ENCODE measurements at regions not wholly inside any gene's neighbourhood (a gene's known extent, or its start where the extent isn't known, plus 50 kb on each side); places are given as distances from the start of the nearest gene placed in this dataset.

DNA sequence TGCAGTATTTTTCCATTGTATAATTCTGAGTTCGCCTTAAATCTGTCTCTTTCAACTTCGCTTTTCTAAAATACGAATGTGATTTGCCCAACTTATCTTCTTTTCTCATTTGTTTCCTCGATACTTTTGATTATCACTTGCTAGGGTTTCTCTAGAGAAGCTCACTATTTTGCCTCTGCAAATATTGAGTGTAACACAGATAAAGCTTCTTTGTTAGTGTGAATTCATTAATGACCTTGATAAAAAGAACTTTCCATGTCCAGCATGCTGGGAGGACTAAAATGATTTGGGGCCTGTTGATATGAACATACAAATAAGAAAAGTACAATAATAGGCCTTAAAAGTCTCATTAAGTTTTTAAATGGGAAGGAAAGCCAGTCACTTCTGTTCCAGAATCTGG lies 303.3 kb downstream of the MAP2K6 start:
- Histone ChIP-seq H3K9me2 (replicated peaks; ENCODE audit: insufficient read depth, low read length) (no peaks in the 10 kb centered on the region), H3K4me3 (ENCODE audit: insufficient read depth, low read length, poor library complexity, severe bottlenecking) (no peak overlapping the region), H3K27ac (ENCODE audit: low read depth, low read length) (no peak overlapping the region), H4K20me1 (ENCODE audit: low read depth, low read length) (no peaks in the 10 kb centered on the region), H3K27me3 (ENCODE audit: low read length) (no peaks in the 10 kb centered on the region), H3K9me3 (ENCODE audit: insufficient read depth, low read length) (no peaks in the 10 kb centered on the region), H3K36me3 (ENCODE audit: low read length) (no peaks in the 10 kb centered on the region), H3K4me2 (ENCODE audit: low read depth, low read length, poor library complexity, severe bottlenecking) (no peak overlapping the region), H3F3A (ENCODE audit: insufficient read depth) (no peaks in the 10 kb centered on the region), H3K79me2 (ENCODE audit: insufficient read depth, low read length) (no peaks in the 10 kb centered on the region), H2AFZ (ENCODE audit: low read depth, low read length, severe bottlenecking) (no peak overlapping the region), H3K9ac (ENCODE audit: low read length) (no peak overlapping the region)
- no peak for TF ChIP-seq EZH2phosphoT487 (conservative IDR thresholded peaks at IDR 0.05; ENCODE audit: low read length)
- TF ChIP-seq, protein P1, sequence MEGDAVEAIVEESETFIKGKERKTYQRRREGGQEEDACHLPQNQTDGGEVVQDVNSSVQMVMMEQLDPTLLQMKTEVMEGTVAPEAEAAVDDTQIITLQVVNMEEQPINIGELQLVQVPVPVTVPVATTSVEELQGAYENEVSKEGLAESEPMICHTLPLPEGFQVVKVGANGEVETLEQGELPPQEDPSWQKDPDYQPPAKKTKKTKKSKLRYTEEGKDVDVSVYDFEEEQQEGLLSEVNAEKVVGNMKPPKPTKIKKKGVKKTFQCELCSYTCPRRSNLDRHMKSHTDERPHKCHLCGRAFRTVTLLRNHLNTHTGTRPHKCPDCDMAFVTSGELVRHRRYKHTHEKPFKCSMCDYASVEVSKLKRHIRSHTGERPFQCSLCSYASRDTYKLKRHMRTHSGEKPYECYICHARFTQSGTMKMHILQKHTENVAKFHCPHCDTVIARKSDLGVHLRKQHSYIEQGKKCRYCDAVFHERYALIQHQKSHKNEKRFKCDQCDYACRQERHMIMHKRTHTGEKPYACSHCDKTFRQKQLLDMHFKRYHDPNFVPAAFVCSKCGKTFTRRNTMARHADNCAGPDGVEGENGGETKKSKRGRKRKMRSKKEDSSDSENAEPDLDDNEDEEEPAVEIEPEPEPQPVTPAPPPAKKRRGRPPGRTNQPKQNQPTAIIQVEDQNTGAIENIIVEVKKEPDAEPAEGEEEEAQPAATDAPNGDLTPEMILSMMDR (IDR thresholded peaks at IDR 0.05; ENCODE audit: insufficient read depth, low read length, poor library complexity, severe bottlenecking), result no peak

DNA sequence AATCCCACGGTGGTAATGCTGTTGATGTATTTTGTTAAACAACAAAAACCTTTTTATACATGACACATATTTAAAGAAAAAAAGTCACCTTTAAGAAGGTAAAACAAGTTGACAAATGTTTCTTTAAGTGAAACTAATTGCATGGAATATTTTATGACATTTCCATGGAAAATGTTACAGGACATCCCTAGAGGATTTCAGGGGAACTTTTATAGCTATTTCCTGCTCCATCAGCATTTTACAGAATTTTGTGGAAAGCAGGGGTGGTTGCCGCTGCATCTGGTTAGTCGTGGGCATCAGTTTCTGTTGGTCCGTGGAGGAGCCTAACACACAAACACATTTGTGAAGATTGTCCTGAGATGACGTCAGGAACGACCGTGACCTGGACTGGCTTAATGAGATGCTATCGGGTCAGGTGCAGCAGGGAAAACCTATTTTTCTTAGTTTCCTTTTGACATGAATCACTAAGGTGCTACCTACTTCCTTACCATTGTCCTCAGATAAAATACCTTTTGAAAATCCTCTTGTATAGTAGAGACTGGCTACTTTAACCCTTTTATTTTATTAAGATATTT lies 305.1 kb downstream of the MAP2K6 start:
- H3K9me3 ChIP-seq (ENCODE audit: insufficient read depth, low read length), result no peaks in the 10 kb centered on the region
- H3K4me2 ChIP-seq (ENCODE audit: low read depth, low read length, poor library complexity, severe bottlenecking), result no peak overlapping the region
- no peaks in the 10 kb centered on the region for H3K9me2 ChIP-seq (replicated peaks; ENCODE audit: insufficient read depth, low read length)
- H3K79me2 ChIP-seq (ENCODE audit: insufficient read depth, low read length), result no peaks in the 10 kb centered on the region
- no peaks in the 10 kb centered on the region for H3K27me3 ChIP-seq (ENCODE audit: low read length)
- no peaks in the 10 kb centered on the region for H3F3A ChIP-seq (ENCODE audit: insufficient read depth)
- H2AFZ ChIP-seq (ENCODE audit: low read depth, low read length, severe bottlenecking), result no peak overlapping the region
- H3K9ac ChIP-seq (ENCODE audit: low read length), result no peak overlapping the region
- no peak overlapping the region for H3K4me3 ChIP-seq (ENCODE audit: insufficient read depth, low read length, poor library complexity, severe bottlenecking)
- TF ChIP-seq EZH2phosphoT487 (conservative IDR thresholded peaks at IDR 0.05; ENCODE audit: low read length), result no peak
- TF ChIP-seq, protein P1 (IDR thresholded peaks at IDR 0.05; ENCODE audit: insufficient read depth, low read length, poor library complexity, severe bottlenecking), result no peak
- no peak overlapping the region for H3K27ac ChIP-seq (ENCODE audit: low read depth, low read length)
- H4K20me1 ChIP-seq (ENCODE audit: low read depth, low read length), result no peaks in the 10 kb centered on the region
- no peaks in the 10 kb centered on the region for H3K36me3 ChIP-seq (ENCODE audit: low read length)

DNA sequence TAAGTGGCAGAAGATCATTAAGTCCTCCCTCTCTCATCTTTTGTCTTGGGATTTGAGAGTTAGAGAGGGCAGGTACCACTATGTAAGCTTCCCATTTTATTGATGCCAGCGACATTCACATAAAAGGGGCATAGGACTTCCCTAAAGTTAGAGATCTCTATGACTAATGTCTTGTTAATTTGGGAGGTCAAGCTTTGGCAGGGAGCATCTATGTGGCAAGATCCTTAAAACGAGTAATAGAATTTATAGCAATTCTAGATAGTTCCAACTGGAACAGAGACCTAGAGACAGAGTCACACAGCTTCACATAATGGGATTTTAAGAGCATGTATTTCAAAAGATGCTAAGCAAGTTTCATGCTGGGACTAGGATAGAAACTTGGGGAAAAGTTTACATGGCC lies 308.0 kb downstream of the MAP2K6 start:
- Histone ChIP-seq H3K27me3 (ENCODE audit: low read length) (no peaks in the 10 kb centered on the region), H4K20me1 (ENCODE audit: low read depth, low read length) (no peaks in the 10 kb centered on the region), H3K79me2 (ENCODE audit: insufficient read depth, low read length) (no peaks in the 10 kb centered on the region), H3K9me3 (ENCODE audit: insufficient read depth, low read length) (no peaks in the 10 kb centered on the region), H3K9ac (ENCODE audit: low read length) (no peak overlapping the region), H2AFZ (ENCODE audit: low read depth, low read length, severe bottlenecking) (no peak overlapping the region), H3K9me2 (replicated peaks; ENCODE audit: insufficient read depth, low read length) (no peaks in the 10 kb centered on the region), H3F3A (ENCODE audit: insufficient read depth) (no peaks in the 10 kb centered on the region), H3K4me2 (ENCODE audit: low read depth, low read length, poor library complexity, severe bottlenecking) (no peak overlapping the region), H3K27ac (ENCODE audit: low read depth, low read length) (no peak overlapping the region), H3K36me3 (ENCODE audit: low read length) (no peaks in the 10 kb centered on the region), H3K4me3 (ENCODE audit: insufficient read depth, low read length, poor library complexity, severe bottlenecking) (no peak overlapping the region)
- no peak for TF ChIP-seq EZH2phosphoT487 (conservative IDR thresholded peaks at IDR 0.05; ENCODE audit: low read length)
- TF ChIP-seq, protein P1 (IDR thresholded peaks at IDR 0.05; ENCODE audit: insufficient read depth, low read length, poor library complexity, severe bottlenecking), result no peak

Data from SU-DHL-6 (cell line).